WTC11 (cell line): ENCODE measurements at regions not wholly inside any gene's neighbourhood (a gene's known extent, or its start where the extent isn't known, plus 50 kb on each side); places are given as distances from the start of the nearest gene placed in this dataset.

ENCODE experiments used
- ATAC-seq: fragments of 200-7000 bp; cut with Tn5 transposase; 2 replicates; pipeline ENCODE4 v1.10.0; 2021; ENCODE audit warnings: mild to moderate bottlenecking, moderate library complexity
- CTCF ChIA-PET: fragments of 300-600 bp; sonication (Branson Sonifier 250); formaldehyde crosslinking; loops from one replicate; lab custom pipeline; 2021; ENCODE audit warnings: antibody characterized with exemption; lab: Charles Lee
- POLR2A ChIA-PET: fragments of 350-600 bp; sonication (Branson Sonifier 250); formaldehyde crosslinking; loops from one replicate; lab custom pipeline; 2021; ENCODE audit warnings: antibody characterized with exemption; lab: Charles Lee
- DNase-seq: peaks from one replicate; pipeline ENCODE4 v3.0.0; 2021; ENCODE audit warnings: low spot score
- H3K27ac Mint-ChIP-seq: 2 replicates; pipeline ENCODE4 v1.8.0; 2021; ENCODE audit warnings: mixed read lengths
- H3K27me3 Mint-ChIP-seq: 2 replicates; pipeline ENCODE4 v1.8.0; 2021; ENCODE audit warnings: low read depth, mild to moderate bottlenecking, moderate library complexity, mixed read lengths
- H3K36me3 Mint-ChIP-seq: 2 replicates; pipeline ENCODE4 v1.8.0; 2021; ENCODE audit warnings: mixed read lengths
- H3K4me1 Mint-ChIP-seq: 2 replicates; pipeline ENCODE4 v1.8.0; 2022; ENCODE audit warnings: mixed read lengths
- H3K4me3 Mint-ChIP-seq: 2 replicates; pipeline ENCODE4 v1.8.0; 2021; ENCODE audit warnings: mild to moderate bottlenecking, moderate library complexity, mixed read lengths
- H3K9me3 Mint-ChIP-seq: 2 replicates; pipeline ENCODE4 v1.8.0; 2021; ENCODE audit warnings: mixed read lengths
- AR ChIP-seq: fragments of 250-450 bp; sonication (Bioruptor Pico); IDR thresholded peaks from 2 replicates; pipeline ENCODE4 v1.9.0; 2021; ENCODE audit warnings: mild to moderate bottlenecking
- ATF2 ChIP-seq: sonication (generic); formaldehyde crosslinking; IDR thresholded peaks from 2 replicates; pipeline ENCODE4 v1.8.1; 2022; ENCODE audit warnings: low read depth, missing genetic modification reagents, borderline replicate concordance
- E2F1 ChIP-seq: sonication (generic); formaldehyde crosslinking; IDR thresholded peaks from 2 replicates; pipeline ENCODE4 v1.8.0; 2022; ENCODE audit warnings: mild to moderate bottlenecking, missing genetic modification reagents
- EMX1 ChIP-seq: fragments of 250-450 bp; sonication (Bioruptor Pico); IDR thresholded peaks from 2 replicates; pipeline ENCODE4 v1.8.0; 2021; ENCODE audit warnings: mild to moderate bottlenecking
- ESRRA ChIP-seq: sonication (generic); formaldehyde crosslinking; IDR thresholded peaks from 2 replicates; pipeline ENCODE4 v1.8.1; 2022; ENCODE audit warnings: mild to moderate bottlenecking, missing genetic modification reagents, borderline replicate concordance
- JAZF1 ChIP-seq: fragments of 250-450 bp; sonication (Bioruptor Pico); IDR thresholded peaks from 2 replicates; pipeline ENCODE4 v1.9.0; 2021; ENCODE audit warnings: moderate library complexity, mild to moderate bottlenecking, inconsistent platforms
- JUN ChIP-seq: sonication (generic); formaldehyde crosslinking; IDR thresholded peaks from 2 replicates; pipeline ENCODE4 v1.8.0; 2023; ENCODE audit warnings: mild to moderate bottlenecking, missing genetic modification reagents
- NFATC4 ChIP-seq: fragments of 250-450 bp; sonication (Bioruptor Pico); IDR thresholded peaks from 2 replicates; pipeline ENCODE4 v1.9.0; 2021; ENCODE audit warnings: mild to moderate bottlenecking
- NFE2L1 ChIP-seq: sonication (generic); formaldehyde crosslinking; IDR thresholded peaks from 2 replicates; pipeline ENCODE4 v1.8.1; 2023; ENCODE audit warnings: missing genetic modification reagents
- PRDM15 ChIP-seq: sonication (generic); formaldehyde crosslinking; IDR thresholded peaks from 2 replicates; pipeline ENCODE4 v1.8.0; 2022; ENCODE audit warnings: missing genetic modification reagents
- PREB ChIP-seq: sonication (generic); formaldehyde crosslinking; IDR thresholded peaks from 2 replicates; pipeline ENCODE4 v1.8.1; 2022; ENCODE audit warnings: mild to moderate bottlenecking, missing genetic modification reagents, moderate library complexity, borderline replicate concordance
- RORB ChIP-seq: fragments of 250-450 bp; sonication (Bioruptor Pico); IDR thresholded peaks from 2 replicates; pipeline ENCODE4 v1.9.0; 2021; ENCODE audit warnings: mild to moderate bottlenecking
- ZBTB21 ChIP-seq: sonication (generic); formaldehyde crosslinking; IDR thresholded peaks from 2 replicates; pipeline ENCODE4 v1.8.1; 2023; ENCODE audit warnings: mild to moderate bottlenecking, missing genetic modification reagents, borderline replicate concordance
- ZNF219 ChIP-seq: sonication (generic); formaldehyde crosslinking; IDR thresholded peaks from 2 replicates; pipeline ENCODE4 v1.8.0; 2023; ENCODE audit warnings: missing genetic modification reagents, mild to moderate bottlenecking, borderline replicate concordance
- ZNF232 ChIP-seq: sonication (generic); formaldehyde crosslinking; IDR thresholded peaks from 2 replicates; pipeline ENCODE4 v1.8.0; 2022; ENCODE audit warnings: mild to moderate bottlenecking, missing genetic modification reagents
- ZNF416 ChIP-seq: fragments of 250-450 bp; sonication (Bioruptor Pico); IDR thresholded peaks from 2 replicates; pipeline ENCODE4 v1.9.0; 2021; ENCODE audit warnings: mild to moderate bottlenecking, inconsistent platforms
- TF ChIP-seq, protein P1 (sequence below): sonication (generic); formaldehyde crosslinking; IDR thresholded peaks from 2 replicates; pipeline ENCODE4 v1.8.0; 2023; ENCODE audit warnings: missing genetic modification reagents, mild to moderate bottlenecking, borderline replicate concordance
- TF ChIP-seq, protein P2 (sequence below): sonication (generic); formaldehyde crosslinking; IDR thresholded peaks from 2 replicates; pipeline ENCODE4 v1.8.1; 2022; ENCODE audit warnings: missing genetic modification reagents, borderline replicate concordance
- TF ChIP-seq, protein P3 (sequence below): sonication (generic); formaldehyde crosslinking; conservative IDR thresholded peaks from 2 replicates; pipeline ENCODE4 v1.8.1; 2023; ENCODE audit warnings: mild to moderate bottlenecking, low read depth, missing genetic modification reagents, moderate library complexity

DNA sequence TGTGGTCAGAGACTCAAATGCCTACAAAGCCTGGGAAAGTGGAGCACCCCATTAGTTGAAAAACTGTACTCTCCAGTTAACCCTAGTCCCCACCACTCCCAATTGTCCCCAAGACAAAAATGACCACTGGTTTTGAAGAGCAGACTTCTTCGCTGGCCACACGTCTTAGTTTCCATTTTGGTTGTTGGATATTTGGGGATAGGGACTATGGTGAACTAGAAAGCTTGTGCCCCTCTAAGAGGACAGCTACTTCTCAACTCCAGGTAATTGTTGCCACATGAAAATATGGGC, 109.4 kb upstream of the SPRY4 start:
- ChIA-PET CTCF (no interaction called here), POLR2A (no interaction called here)
- Mint-ChIP-seq H3K4me3 (no peak overlapping the region), H3K36me3 (no peaks in the 10 kb centered on the region), H3K27me3 (peaks cover 3% of the 10 kb centered on the region; the same call in 1 of the 2 replicates), H3K4me1 (peaks cover 53% of the 10 kb centered on the region), H3K27ac (no peak overlapping the region), H3K9me3 (no peaks in the 10 kb centered on the region)
- TF ChIP-seq ZNF416 (CRISPR knock-in tag) (no peak), ZBTB21 (CRISPR knock-in tag) (no peak), ZNF232 (no peak), JAZF1 (no peak), EMX1 (CRISPR knock-in tag) (no peak), PRDM15 (CRISPR knock-in tag) (no peak), JUN (CRISPR knock-in tag) (no peak), NFATC4 (CRISPR knock-in tag) (no peak), RORB (no peak), AR (no peak), NFE2L1 (CRISPR knock-in tag) (no peak), PREB (CRISPR knock-in tag) (no peak), ZNF219 (no peak), ATF2 (CRISPR knock-in tag) (no peak), ESRRA (CRISPR knock-in tag) (no peak), E2F1 (CRISPR knock-in tag) (no peak)
- TF ChIP-seq, protein P1, sequence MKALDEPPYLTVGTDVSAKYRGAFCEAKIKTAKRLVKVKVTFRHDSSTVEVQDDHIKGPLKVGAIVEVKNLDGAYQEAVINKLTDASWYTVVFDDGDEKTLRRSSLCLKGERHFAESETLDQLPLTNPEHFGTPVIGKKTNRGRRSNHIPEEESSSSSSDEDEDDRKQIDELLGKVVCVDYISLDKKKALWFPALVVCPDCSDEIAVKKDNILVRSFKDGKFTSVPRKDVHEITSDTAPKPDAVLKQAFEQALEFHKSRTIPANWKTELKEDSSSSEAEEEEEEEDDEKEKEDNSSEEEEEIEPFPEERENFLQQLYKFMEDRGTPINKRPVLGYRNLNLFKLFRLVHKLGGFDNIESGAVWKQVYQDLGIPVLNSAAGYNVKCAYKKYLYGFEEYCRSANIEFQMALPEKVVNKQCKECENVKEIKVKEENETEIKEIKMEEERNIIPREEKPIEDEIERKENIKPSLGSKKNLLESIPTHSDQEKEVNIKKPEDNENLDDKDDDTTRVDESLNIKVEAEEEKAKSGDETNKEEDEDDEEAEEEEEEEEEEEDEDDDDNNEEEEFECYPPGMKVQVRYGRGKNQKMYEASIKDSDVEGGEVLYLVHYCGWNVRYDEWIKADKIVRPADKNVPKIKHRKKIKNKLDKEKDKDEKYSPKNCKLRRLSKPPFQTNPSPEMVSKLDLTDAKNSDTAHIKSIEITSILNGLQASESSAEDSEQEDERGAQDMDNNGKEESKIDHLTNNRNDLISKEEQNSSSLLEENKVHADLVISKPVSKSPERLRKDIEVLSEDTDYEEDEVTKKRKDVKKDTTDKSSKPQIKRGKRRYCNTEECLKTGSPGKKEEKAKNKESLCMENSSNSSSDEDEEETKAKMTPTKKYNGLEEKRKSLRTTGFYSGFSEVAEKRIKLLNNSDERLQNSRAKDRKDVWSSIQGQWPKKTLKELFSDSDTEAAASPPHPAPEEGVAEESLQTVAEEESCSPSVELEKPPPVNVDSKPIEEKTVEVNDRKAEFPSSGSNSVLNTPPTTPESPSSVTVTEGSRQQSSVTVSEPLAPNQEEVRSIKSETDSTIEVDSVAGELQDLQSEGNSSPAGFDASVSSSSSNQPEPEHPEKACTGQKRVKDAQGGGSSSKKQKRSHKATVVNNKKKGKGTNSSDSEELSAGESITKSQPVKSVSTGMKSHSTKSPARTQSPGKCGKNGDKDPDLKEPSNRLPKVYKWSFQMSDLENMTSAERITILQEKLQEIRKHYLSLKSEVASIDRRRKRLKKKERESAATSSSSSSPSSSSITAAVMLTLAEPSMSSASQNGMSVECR (CRISPR knock-in tag) = no peak
- TF ChIP-seq, protein P2, sequence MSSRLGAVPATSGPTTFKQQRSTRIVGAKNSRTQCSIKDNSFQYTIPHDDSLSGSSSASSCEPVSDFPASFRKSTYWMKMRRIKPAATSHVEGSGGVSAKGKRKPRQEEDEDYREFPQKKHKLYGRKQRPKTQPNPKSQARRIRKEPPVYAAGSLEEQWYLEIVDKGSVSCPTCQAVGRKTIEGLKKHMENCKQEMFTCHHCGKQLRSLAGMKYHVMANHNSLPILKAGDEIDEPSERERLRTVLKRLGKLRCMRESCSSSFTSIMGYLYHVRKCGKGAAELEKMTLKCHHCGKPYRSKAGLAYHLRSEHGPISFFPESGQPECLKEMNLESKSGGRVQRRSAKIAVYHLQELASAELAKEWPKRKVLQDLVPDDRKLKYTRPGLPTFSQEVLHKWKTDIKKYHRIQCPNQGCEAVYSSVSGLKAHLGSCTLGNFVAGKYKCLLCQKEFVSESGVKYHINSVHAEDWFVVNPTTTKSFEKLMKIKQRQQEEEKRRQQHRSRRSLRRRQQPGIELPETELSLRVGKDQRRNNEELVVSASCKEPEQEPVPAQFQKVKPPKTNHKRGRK (CRISPR knock-in tag) = no peak
- TF ChIP-seq, protein P3, sequence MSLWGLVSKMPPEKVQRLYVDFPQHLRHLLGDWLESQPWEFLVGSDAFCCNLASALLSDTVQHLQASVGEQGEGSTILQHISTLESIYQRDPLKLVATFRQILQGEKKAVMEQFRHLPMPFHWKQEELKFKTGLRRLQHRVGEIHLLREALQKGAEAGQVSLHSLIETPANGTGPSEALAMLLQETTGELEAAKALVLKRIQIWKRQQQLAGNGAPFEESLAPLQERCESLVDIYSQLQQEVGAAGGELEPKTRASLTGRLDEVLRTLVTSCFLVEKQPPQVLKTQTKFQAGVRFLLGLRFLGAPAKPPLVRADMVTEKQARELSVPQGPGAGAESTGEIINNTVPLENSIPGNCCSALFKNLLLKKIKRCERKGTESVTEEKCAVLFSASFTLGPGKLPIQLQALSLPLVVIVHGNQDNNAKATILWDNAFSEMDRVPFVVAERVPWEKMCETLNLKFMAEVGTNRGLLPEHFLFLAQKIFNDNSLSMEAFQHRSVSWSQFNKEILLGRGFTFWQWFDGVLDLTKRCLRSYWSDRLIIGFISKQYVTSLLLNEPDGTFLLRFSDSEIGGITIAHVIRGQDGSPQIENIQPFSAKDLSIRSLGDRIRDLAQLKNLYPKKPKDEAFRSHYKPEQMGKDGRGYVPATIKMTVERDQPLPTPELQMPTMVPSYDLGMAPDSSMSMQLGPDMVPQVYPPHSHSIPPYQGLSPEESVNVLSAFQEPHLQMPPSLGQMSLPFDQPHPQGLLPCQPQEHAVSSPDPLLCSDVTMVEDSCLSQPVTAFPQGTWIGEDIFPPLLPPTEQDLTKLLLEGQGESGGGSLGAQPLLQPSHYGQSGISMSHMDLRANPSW = no peak
- ATAC-seq = no peak
- DNase-seq = no peak
